OCI-LY3 (cell line): ENCODE measurements at regions not wholly inside any gene's neighbourhood (a gene's known extent, or its start where the extent isn't known, plus 50 kb on each side); places are given as distances from the start of the nearest gene placed in this dataset.

ENCODE experiments used
- CTCF ChIP-seq: fragments of 200-600, 300-600 bp; sonication (generic); IDR thresholded peaks from 2 replicates; pipeline ENCODE4 v1.5.1; 2014; ENCODE audit warnings: antibody characterized with exemption, low read length, low read depth
- EZH2phosphoT487 ChIP-seq: fragments of 200-600 bp; shearing (Covaris generic); IDR thresholded peaks from 2 replicates; pipeline ENCODE4 v1.6.1; 2018; ENCODE audit warnings: antibody characterized with exemption, mixed run types, low read depth

GRCh38 chr6:85703406-85703805 lies 60.7 kb upstream of the SYNCRIP start:
- TF ChIP-seq EZH2phosphoT487, result no peak
- TF ChIP-seq CTCF, result no peak
